SK-N-SH treated with all-trans-retinoic acid at 6 μM for 48 hours (cell line): ENCODE measurements at regions not wholly inside any gene's neighbourhood (a gene's known extent, or its start where the extent isn't known, plus 50 kb on each side); places are given as distances from the start of the nearest gene placed in this dataset.

Experiments
- ATAC-seq: fragments of 200-7000 bp; cut with Tn5 transposase; 3 replicates; pipeline ENCODE4 v1.9.1; 2020; ENCODE audit warnings: mild to moderate bottlenecking, moderate library complexity
- ARNTL ChIP-seq: fragments of 450-650 bp; formaldehyde crosslinking; IDR thresholded peaks from 2 replicates; pipeline ENCODE4 v1.5.0; 2020; ENCODE audit warnings: low read depth, mild to moderate bottlenecking, moderate library complexity, borderline replicate concordance
- BACH2 ChIP-seq: fragments of 250-450 bp; sonication (Bioruptor Pico); IDR thresholded peaks from 2 replicates; pipeline ENCODE4 v1.9.0; 2021; ENCODE audit warnings: mild to moderate bottlenecking, borderline replicate concordance
- CSRNP3 ChIP-seq: fragments of 250-450 bp; sonication (Bioruptor Pico); IDR thresholded peaks from 2 replicates; pipeline ENCODE4 v1.5.1; 2021; ENCODE audit warnings: mild to moderate bottlenecking, moderate library complexity
- ESRRG ChIP-seq: fragments of 250-450 bp; sonication (Bioruptor Pico); IDR thresholded peaks from 2 replicates; pipeline ENCODE4 v1.6.1; 2021; ENCODE audit warnings: mild to moderate bottlenecking
- GLIS3 ChIP-seq: fragments of 250-450 bp; sonication (Bioruptor Pico); IDR thresholded peaks from 2 replicates; pipeline ENCODE4 v1.5.0; 2020; ENCODE audit warnings: mild to moderate bottlenecking, moderate library complexity
- ISL1 ChIP-seq: fragments of 250-450 bp; sonication (Bioruptor Pico); IDR thresholded peaks from 2 replicates; pipeline ENCODE4 v2.1.2; 2022; ENCODE audit warnings: mild to moderate bottlenecking, moderate library complexity
- OSR1 ChIP-seq: fragments of 250-450 bp; sonication (Bioruptor Pico); IDR thresholded peaks from 2 replicates; pipeline ENCODE4 v1.8.0; 2022; ENCODE audit warnings: moderate library complexity, mild to moderate bottlenecking, inconsistent platforms
- PATZ1 ChIP-seq: fragments of 250-450 bp; sonication (Bioruptor Pico); IDR thresholded peaks from 2 replicates; pipeline ENCODE4 v1.8.0; 2020; ENCODE audit warnings: mild to moderate bottlenecking, moderate library complexity, borderline replicate concordance
- POU6F1 ChIP-seq: fragments of 250-450 bp; sonication (Bioruptor Pico); IDR thresholded peaks from 2 replicates; pipeline ENCODE4 v1.8.0; 2021; ENCODE audit warnings: low read depth, mild to moderate bottlenecking, moderate library complexity, borderline replicate concordance
- PPARA ChIP-seq: fragments of 250-450 bp; sonication (Bioruptor Pico); IDR thresholded peaks from 2 replicates; pipeline ENCODE4 v1.5.0; 2020; ENCODE audit warnings: mild to moderate bottlenecking, borderline replicate concordance
- RARB ChIP-seq: fragments of 250-450 bp; sonication (Bioruptor Pico); IDR thresholded peaks from 2 replicates; pipeline ENCODE4 v1.8.0; 2021; ENCODE audit warnings: mild to moderate bottlenecking, moderate library complexity
- SNAI2 ChIP-seq: fragments of 250-450 bp; sonication (Bioruptor Pico); IDR thresholded peaks from 2 replicates; pipeline ENCODE4 v1.5.0; 2020; ENCODE audit warnings: mild to moderate bottlenecking, moderate library complexity
- TCF4 ChIP-seq: fragments of 250-450 bp; sonication (Bioruptor Pico); IDR thresholded peaks from 2 replicates; pipeline ENCODE4 v1.8.0; 2021; ENCODE audit warnings: mild to moderate bottlenecking, moderate library complexity, borderline replicate concordance
- TOX ChIP-seq: fragments of 250-450 bp; sonication (Bioruptor Pico); IDR thresholded peaks from 2 replicates; pipeline ENCODE4 v1.8.0; 2021; ENCODE audit warnings: mild to moderate bottlenecking, moderate library complexity, borderline replicate concordance
- TSHZ2 ChIP-seq: fragments of 250-450 bp; sonication (Bioruptor Pico); IDR thresholded peaks from 2 replicates; pipeline ENCODE4 v1.5.0; 2020; ENCODE audit warnings: mild to moderate bottlenecking, moderate library complexity
- ZC3H10 ChIP-seq: fragments of 250-450 bp; sonication (Bioruptor Pico); IDR thresholded peaks from 2 replicates; pipeline ENCODE4 v1.5.1; 2021; ENCODE audit warnings: mild to moderate bottlenecking, moderate library complexity
- ZFP3 ChIP-seq: fragments of 250-450 bp; sonication (Bioruptor Pico); IDR thresholded peaks from 2 replicates; pipeline ENCODE4 v1.5.0; 2020; ENCODE audit warnings: mild to moderate bottlenecking, moderate library complexity
- ZFP30 ChIP-seq: fragments of 450-650 bp; formaldehyde crosslinking; IDR thresholded peaks from 2 replicates; pipeline ENCODE4 v1.5.0; 2022; ENCODE audit warnings: mild to moderate bottlenecking, moderate library complexity
- ZNF565 ChIP-seq: fragments of 450-650 bp; formaldehyde crosslinking; conservative IDR thresholded peaks from 2 replicates; pipeline ENCODE4 v1.5.0; 2020; ENCODE audit warnings: low read depth, mild to moderate bottlenecking, moderate library complexity
- ZNF8 ChIP-seq: fragments of 450-650 bp; formaldehyde crosslinking; IDR thresholded peaks from 2 replicates; pipeline ENCODE4 v1.5.0; 2020; ENCODE audit warnings: mild to moderate bottlenecking, moderate library complexity

GRCh38 chr18:3333056-3333720 lies 71.3 kb downstream of the MYL12B start:
- TF ChIP-seq PPARA (CRISPR knock-in tag) (no peak), PATZ1 (CRISPR knock-in tag) (no peak), CSRNP3 (CRISPR knock-in tag) (no peak), ZNF8 (CRISPR knock-in tag) (no peak), ZC3H10 (no peak), GLIS3 (CRISPR knock-in tag) (no peak), BACH2 (CRISPR knock-in tag) (no peak), ZFP30 (CRISPR knock-in tag) (no peak)
- ATAC-seq: no peak

- no peak for ATAC-seq
- TF ChIP-seq TCF4 (no peak), ESRRG (CRISPR knock-in tag) (no peak), ZNF565 (CRISPR knock-in tag) (no peak), BACH2 (CRISPR knock-in tag) (no peak), TSHZ2 (no peak), ISL1 (CRISPR knock-in tag) (no peak), ZFP3 (CRISPR knock-in tag) (no peak), SNAI2 (no peak), PPARA (CRISPR knock-in tag) (no peak), PATZ1 (CRISPR knock-in tag) (no peak)
These were observed 71.9 kb downstream of the MYL12B start for GRCh38 chr18:3333721-3334386.

- ATAC-seq: no peak
- TF ChIP-seq PPARA (CRISPR knock-in tag) (no peak), RARB (CRISPR knock-in tag) (no peak), TSHZ2 (no peak), POU6F1 (CRISPR knock-in tag) (no peak), TCF4 (no peak), OSR1 (CRISPR knock-in tag) (no peak), SNAI2 (no peak), ZNF8 (CRISPR knock-in tag) (no peak), TOX (CRISPR knock-in tag) (no peak), ARNTL (CRISPR knock-in tag) (no peak), ZFP3 (CRISPR knock-in tag) (no peak), ZFP30 (CRISPR knock-in tag) (no peak), ZNF565 (CRISPR knock-in tag) (no peak), PATZ1 (CRISPR knock-in tag) (no peak), GLIS3 (CRISPR knock-in tag) (no peak)
These were observed 78.2 kb downstream of the MYL12B start for GRCh38 chr18:3340015-3340681.
